ENCODE measurements at regions not wholly inside any gene's neighbourhood (a gene's known extent, or its start where the extent isn't known, plus 50 kb on each side); places are given as distances from the start of the nearest gene placed in this dataset.

GRCh38 chr4:148561467-148561866, 119.3 kb upstream of the NR3C2 start:
- ATAC-seq (no peak), FAIRE-seq (no peak), DNase-seq (ENCODE audit: low spot score) (no peak)
- TF ChIP-seq NR2C2 (CRISPR knock-in tag; IDR thresholded peaks at IDR 0.05; ENCODE audit: borderline replicate concordance) (no peak), ZMAT5 (CRISPR knock-in tag; IDR thresholded peaks at IDR 0.05; ENCODE audit: borderline replicate concordance, low read depth) (no peak), SYNCRIP (IDR thresholded peaks at IDR 0.05; ENCODE audit: insufficient read depth, low read depth, low read length) (no peak), PLSCR1 (CRISPR knock-in tag; IDR thresholded peaks at IDR 0.05; ENCODE audit: borderline replicate concordance) (no peak), ZKSCAN8 (CRISPR knock-in tag; IDR thresholded peaks at IDR 0.05; ENCODE audit: borderline replicate concordance) (no peak), ZBTB39 (CRISPR knock-in tag; IDR thresholded peaks at IDR 0.05) (no peak), ZNF570 (CRISPR knock-in tag; IDR thresholded peaks at IDR 0.05; ENCODE audit: borderline replicate concordance) (no peak), SNAPC4 (CRISPR knock-in tag; IDR thresholded peaks at IDR 0.05) (no peak), ZBTB42 (CRISPR knock-in tag; IDR thresholded peaks at IDR 0.05) (no peak), JARID2 (CRISPR knock-in tag; IDR thresholded peaks at IDR 0.05; ENCODE audit: insufficient replicate concordance) (no peak), PAF1 (CRISPR knock-in tag; IDR thresholded peaks at IDR 0.05) (no peak), SMYD3 (CRISPR knock-in tag; IDR thresholded peaks at IDR 0.05) (no peak), RFX5 (IDR thresholded peaks at IDR 0.05; ENCODE audit: low read depth, low read length) (no peak), ZNF431 (CRISPR knock-in tag; IDR thresholded peaks at IDR 0.05; ENCODE audit: borderline replicate concordance, low read depth) (no peak)
- ChIA-PET CTCF (ENCODE audit: low intra/inter-chr PET ratio, low total read pairs) (no interaction called here), POLR2A (no interaction called here)
- Histone ChIP-seq H3K9ac (ENCODE audit: insufficient read depth, low read depth, low read length) (no peak overlapping the region), H3K36me3 (replicated peaks in 1 of 2; ENCODE audit: control insufficient read depth in 1 of 2, insufficient read depth in 2 of 2, low read length in 2 of 2) (no peaks in the 10 kb centered on the region), H3K27me3 (ENCODE audit: control insufficient read depth in 1 of 2, insufficient read depth in 2 of 2, low read length in 2 of 2) (no peaks in the 10 kb centered on the region), H3K4me2 (ENCODE audit: low read depth, low read length) (no peak overlapping the region), H4K20me1 (ENCODE audit: insufficient read depth, low read length) (no peaks in the 10 kb centered on the region), H3K9me3 (ENCODE audit: low read length) (no peaks in the 10 kb centered on the region), H3K27ac (ENCODE audit: extremely low read length, insufficient read depth, low read length) (no peak overlapping the region), H2AFZ (ENCODE audit: low read length) (no peak overlapping the region), H3K79me2 (ENCODE audit: insufficient read depth, low read length) (no peaks in the 10 kb centered on the region), H3K4me1 (ENCODE audit: insufficient read depth, low read length) (no peaks in the 10 kb centered on the region), H3K4me3 (replicated peaks in 1 of 3; ENCODE audit: insufficient read depth in 1 of 3, low read depth in 2 of 3, low read length in 3 of 3) (no peak overlapping the region)
- in situ Hi-C loops (cut with HindIII; ENCODE audit: extremely low pct_ligation_motif_present, low pct_unique_long_range_greater_than_20kb) (no loop called here), intact Hi-C loops (cut with micrococcal nuclease; ENCODE audit: unreplicated experiment) (no loop called here)
- 0% methylated on average over 1 of the region's 1 CpG for WGBS (ENCODE audit: low lambda C conversion rate)
- BruUV-seq (replicated peaks) = no TSS peak

All from HepG2 (cell line).